ENCODE measurements at regions not wholly inside any gene's neighbourhood (a gene's known extent, or its start where the extent isn't known, plus 50 kb on each side); places are given as distances from the start of the nearest gene placed in this dataset.
"Not testable (repeated sequence)": the region's sequence is repeated elsewhere in the genome, so short reads cannot be mapped to it uniquely, and the experiment has no call there.

- no peak for DNase-seq (ENCODE audit: low read depth in 1 of 2, low spot score in 1 of 2)
- H3K4me3 ChIP-seq (replicated peaks; ENCODE audit: insufficient read depth, low read length) = no peak overlapping the region
- no peak for TF ChIP-seq SPI1 (IDR thresholded peaks at IDR 0.05; ENCODE audit: borderline replicate concordance, low read depth)
- TF ChIP-seq GABPA (IDR thresholded peaks at IDR 0.05; ENCODE audit: low read depth) = no peak
- no peak for TF ChIP-seq CTCF (IDR thresholded peaks at IDR 0.05; ENCODE audit: insufficient read depth, low read length)
- no peak for TF ChIP-seq REST (IDR thresholded peaks at IDR 0.05; ENCODE audit: insufficient replicate concordance, low read depth)
- TF ChIP-seq POLR2AphosphoS5 (IDR thresholded peaks at IDR 0.05; ENCODE audit: low read depth) = no peak
- no peak overlapping the region for H3K27ac ChIP-seq (replicated peaks)
- no peaks in the 10 kb centered on the region for H3K27me3 ChIP-seq (ENCODE audit: insufficient read depth, poor library complexity, severe bottlenecking)
Measured at GRCh38 chr4:1583859-1584258, 100.3 kb downstream of the FAM53A start.

- no peak for DNase-seq (ENCODE audit: low read depth in 1 of 2, low spot score in 1 of 2)
- TF ChIP-seq SPI1 (IDR thresholded peaks at IDR 0.05; ENCODE audit: borderline replicate concordance, low read depth) = no peak
- TF ChIP-seq GABPA (IDR thresholded peaks at IDR 0.05; ENCODE audit: low read depth) = no peak
- TF ChIP-seq CTCF (IDR thresholded peaks at IDR 0.05; ENCODE audit: insufficient read depth, low read length) = no peak
- no peak for TF ChIP-seq REST (IDR thresholded peaks at IDR 0.05; ENCODE audit: insufficient replicate concordance, low read depth)
- no peak for TF ChIP-seq POLR2AphosphoS5 (IDR thresholded peaks at IDR 0.05; ENCODE audit: low read depth)
- no peak overlapping the region for H3K4me3 ChIP-seq (replicated peaks; ENCODE audit: insufficient read depth, low read length)
Measured at GRCh38 chr4:1583051-1583785, 100.9 kb downstream of the FAM53A start.

GRCh38 chr4:1582227-1582626 is 101.9 kb downstream of the FAM53A start:
- TF ChIP-seq GABPA (IDR thresholded peaks at IDR 0.05; ENCODE audit: low read depth) = no peak
- no peak for TF ChIP-seq CTCF (IDR thresholded peaks at IDR 0.05; ENCODE audit: insufficient read depth, low read length)
- TF ChIP-seq POLR2AphosphoS5 (IDR thresholded peaks at IDR 0.05; ENCODE audit: low read depth) = no peak
- no peak for TF ChIP-seq SPI1 (IDR thresholded peaks at IDR 0.05; ENCODE audit: borderline replicate concordance, low read depth)
- TF ChIP-seq REST (IDR thresholded peaks at IDR 0.05; ENCODE audit: insufficient replicate concordance, low read depth) = no peak

More at GRCh38 chr4:1583051-1583785, 100.9 kb downstream of the FAM53A start:
- H3K27me3 ChIP-seq (ENCODE audit: insufficient read depth, poor library complexity, severe bottlenecking) = no peaks in the 10 kb centered on the region
- no peak overlapping the region for H3K27ac ChIP-seq (replicated peaks)

GRCh38 chr4:1581164-1581894 is 102.8 kb downstream of the FAM53A start:
- DNase-seq (ENCODE audit: low read depth in 1 of 2, low spot score in 1 of 2) = peak; percentile 81 to 98
- not testable (repeated sequence) for H3K27me3 ChIP-seq (ENCODE audit: insufficient read depth, poor library complexity, severe bottlenecking); H3K4me3 ChIP-seq (replicated peaks; ENCODE audit: insufficient read depth, low read length)
- peak overlapping the region; percentile 77 for H3K27ac ChIP-seq (replicated peaks)

More at GRCh38 chr4:1582227-1582626, 101.9 kb downstream of the FAM53A start:
- no peak for DNase-seq (ENCODE audit: low read depth in 1 of 2, low spot score in 1 of 2)
- Histone ChIP-seq H3K27me3 (ENCODE audit: insufficient read depth, poor library complexity, severe bottlenecking) (no peaks in the 10 kb centered on the region), H3K27ac (replicated peaks) (no peak overlapping the region), H3K4me3 (replicated peaks; ENCODE audit: insufficient read depth, low read length) (no peak overlapping the region)

GRCh38 chr4:1580692-1581012 is 103.5 kb downstream of the FAM53A start:
- H3K4me3 ChIP-seq (replicated peaks; ENCODE audit: insufficient read depth, low read length); H3K27ac ChIP-seq (replicated peaks); H3K27me3 ChIP-seq (ENCODE audit: insufficient read depth, poor library complexity, severe bottlenecking); DNase-seq (ENCODE audit: low read depth in 1 of 2, low spot score in 1 of 2): not testable (repeated sequence)
